Adrenal gland (tissue), 5 donors: ENCODE measurements at regions not wholly inside any gene's neighbourhood (a gene's known extent, or its start where the extent isn't known, plus 50 kb on each side); places are given as distances from the start of the nearest gene placed in this dataset.

Experiments used
- CTCF ChIP-seq, 6 experiments: fragments of 450-650 bp in 4 of 6; fragments of 200-600 bp in 2 of 6; sonication (generic) in 1 of 6; IDR thresholded peaks; 1 replicate in 5 of 6; 2 replicates in 1 of 6; pipeline versions ENCODE4 v1.5.1 to v1.8.0; 2016 to 2021; ENCODE audit warnings: antibody characterized with exemption in 6 of 6, mild to moderate bottlenecking in 2 of 6, moderate library complexity in 1 of 6
- POLR2A ChIP-seq, 2 donors: fragments of 450-650 bp; IDR thresholded peaks; one replicate each; pipeline ENCODE4 v1.6.1; 2017; ENCODE audit warnings: antibody characterized with exemption in 2 of 2, mild to moderate bottlenecking in 2 of 2, moderate library complexity in 1 of 2
- donor health status: DM: no; HTN: no; CAD: no.

GRCh38 chr3:144821583-144821982 lies 850.0 kb downstream of the DIPK2A start:
- TF ChIP-seq CTCF (IDR thresholded peaks at IDR 0.05) (no peak), POLR2A (IDR thresholded peaks at IDR 0.05) (no peak)
